DND-41 (cell line): ENCODE measurements at regions not wholly inside any gene's neighbourhood (a gene's known extent, or its start where the extent isn't known, plus 50 kb on each side); places are given as distances from the start of the nearest gene placed in this dataset.
A peak's percentile ranks its signal among the peaks of the same experiment; 100 is the strongest.

ENCODE experiments used
- ATAC-seq: fragments of 200-7000 bp; cut with Tn5 transposase; 3 replicates; pipeline ENCODE4 v1.9.1; 2021; ENCODE audit warnings: low read depth; ENCODE audit not compliant: insufficient read depth
- DNase-seq: peaks from one replicate; pipeline ENCODE4 v3.0.0-alpha.2; 2020
- H2AFZ ChIP-seq: 2 replicates; pipeline ENCODE4 v1.6.0; 2012; ENCODE audit warnings: low read depth, low read length
- H3K27ac ChIP-seq: 2 replicates; pipeline ENCODE4 v1.5.1; 2012; ENCODE audit warnings: low read length, inconsistent platforms
- H3K27me3 ChIP-seq: fragments of 200-600 bp; sonication (generic); 2 replicates; pipeline ENCODE4 v1.6.0; 2012; ENCODE audit warnings: low read length, mild to moderate bottlenecking, inconsistent platforms; ENCODE audit not compliant: insufficient read depth, poor library complexity
- H3K36me3 ChIP-seq: 2 replicates; pipeline ENCODE4 v1.5.1; 2012; ENCODE audit warnings: low read length, inconsistent platforms; ENCODE audit not compliant: insufficient read depth
- H3K4me1 ChIP-seq: 2 replicates; pipeline ENCODE4 v1.5.1; 2012; ENCODE audit warnings: mild to moderate bottlenecking, low read length; ENCODE audit not compliant: insufficient read depth
- H3K4me2 ChIP-seq: 2 replicates; pipeline ENCODE4 v1.6.0; 2012; ENCODE audit warnings: mild to moderate bottlenecking, moderate library complexity, low read length, inconsistent platforms; ENCODE audit not compliant: insufficient read depth
- H3K4me3 ChIP-seq, 2 experiments: fragments of 200-600 bp in 1 of 2; shearing (Covaris generic) in 1 of 2; 2 replicates each; pipeline ENCODE4 v1.5.1; 2012 to 2016; ENCODE audit warnings: inconsistent platforms in 2 of 2, low read length in 2 of 2, mild to moderate bottlenecking in 2 of 2, low read depth in 1 of 2, moderate library complexity in 1 of 2
- H3K79me2 ChIP-seq: 2 replicates; pipeline ENCODE4 v1.6.0; 2012; ENCODE audit warnings: low read length, inconsistent platforms; ENCODE audit not compliant: insufficient read depth
- H3K9ac ChIP-seq: 2 replicates; pipeline ENCODE4 v1.6.0; 2012; ENCODE audit warnings: low read depth, mild to moderate bottlenecking, inconsistent platforms, low read length, moderate library complexity
- H3K9me3 ChIP-seq: 2 replicates; pipeline ENCODE4 v1.5.1; 2012; ENCODE audit warnings: low read length, moderate library complexity, mild to moderate bottlenecking, inconsistent platforms; ENCODE audit not compliant: insufficient read depth, severe bottlenecking
- H4K20me1 ChIP-seq: 2 replicates; pipeline ENCODE4 v1.6.0; 2012; ENCODE audit warnings: low read length; ENCODE audit not compliant: insufficient read depth
- EZH2 ChIP-seq: IDR thresholded peaks from 3 replicates; pipeline ENCODE4 v1.6.1; 2012; ENCODE audit warnings: borderline replicate concordance, low read depth, mild to moderate bottlenecking, moderate library complexity, low read length, inconsistent platforms; ENCODE audit not compliant: severe bottlenecking
- TF ChIP-seq, protein P1 (sequence below): IDR thresholded peaks from 2 replicates; pipeline ENCODE4 v1.5.1; 2012; ENCODE audit warnings: borderline replicate concordance, low read length, moderate library complexity, mild to moderate bottlenecking; ENCODE audit not compliant: poor library complexity, severe bottlenecking; ENCODE audit errors: extremely low read depth

DNA sequence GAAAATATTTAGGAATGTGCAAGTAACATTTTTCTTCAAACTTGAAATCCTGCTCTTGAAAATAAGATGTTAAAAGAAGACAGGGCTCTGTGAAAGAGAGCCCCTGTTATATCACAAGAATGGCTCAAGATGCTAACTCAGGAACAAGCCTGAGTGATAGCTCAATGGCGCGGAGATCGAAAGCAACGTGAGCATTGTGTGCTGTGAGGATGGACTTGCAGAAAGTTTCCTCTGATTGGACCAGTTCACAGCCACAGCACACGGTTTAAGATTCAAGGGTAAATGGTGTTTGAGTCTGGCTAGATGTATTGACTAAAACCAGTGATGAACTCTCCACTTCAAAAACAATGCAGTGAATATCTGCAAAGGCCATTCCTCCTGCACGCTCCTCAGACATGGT is 2387.0 kb downstream of the MAT2B start:
- H3K36me3 ChIP-seq: no peaks in the 10 kb centered on the region
- peak overlapping the region; percentile 34; the same call in 1 of the 2 replicates for H2AFZ ChIP-seq
- ATAC-seq: no peak
- no peak for DNase-seq
- no peak overlapping the region for H3K4me3 ChIP-seq
- no peaks in the 10 kb centered on the region for H3K79me2 ChIP-seq
- no peaks in the 10 kb centered on the region for H3K27me3 ChIP-seq
- no peak overlapping the region for H3K4me2 ChIP-seq
- H3K27ac ChIP-seq: no peak overlapping the region
- H3K9me3 ChIP-seq: no peaks in the 10 kb centered on the region
- TF ChIP-seq, protein P1, sequence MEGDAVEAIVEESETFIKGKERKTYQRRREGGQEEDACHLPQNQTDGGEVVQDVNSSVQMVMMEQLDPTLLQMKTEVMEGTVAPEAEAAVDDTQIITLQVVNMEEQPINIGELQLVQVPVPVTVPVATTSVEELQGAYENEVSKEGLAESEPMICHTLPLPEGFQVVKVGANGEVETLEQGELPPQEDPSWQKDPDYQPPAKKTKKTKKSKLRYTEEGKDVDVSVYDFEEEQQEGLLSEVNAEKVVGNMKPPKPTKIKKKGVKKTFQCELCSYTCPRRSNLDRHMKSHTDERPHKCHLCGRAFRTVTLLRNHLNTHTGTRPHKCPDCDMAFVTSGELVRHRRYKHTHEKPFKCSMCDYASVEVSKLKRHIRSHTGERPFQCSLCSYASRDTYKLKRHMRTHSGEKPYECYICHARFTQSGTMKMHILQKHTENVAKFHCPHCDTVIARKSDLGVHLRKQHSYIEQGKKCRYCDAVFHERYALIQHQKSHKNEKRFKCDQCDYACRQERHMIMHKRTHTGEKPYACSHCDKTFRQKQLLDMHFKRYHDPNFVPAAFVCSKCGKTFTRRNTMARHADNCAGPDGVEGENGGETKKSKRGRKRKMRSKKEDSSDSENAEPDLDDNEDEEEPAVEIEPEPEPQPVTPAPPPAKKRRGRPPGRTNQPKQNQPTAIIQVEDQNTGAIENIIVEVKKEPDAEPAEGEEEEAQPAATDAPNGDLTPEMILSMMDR: no peak
- no peak for TF ChIP-seq EZH2
- H4K20me1 ChIP-seq: no peaks in the 10 kb centered on the region
- no peak overlapping the region for H3K9ac ChIP-seq
- H3K4me1 ChIP-seq: peaks cover 12% of the 10 kb centered on the region

DNA sequence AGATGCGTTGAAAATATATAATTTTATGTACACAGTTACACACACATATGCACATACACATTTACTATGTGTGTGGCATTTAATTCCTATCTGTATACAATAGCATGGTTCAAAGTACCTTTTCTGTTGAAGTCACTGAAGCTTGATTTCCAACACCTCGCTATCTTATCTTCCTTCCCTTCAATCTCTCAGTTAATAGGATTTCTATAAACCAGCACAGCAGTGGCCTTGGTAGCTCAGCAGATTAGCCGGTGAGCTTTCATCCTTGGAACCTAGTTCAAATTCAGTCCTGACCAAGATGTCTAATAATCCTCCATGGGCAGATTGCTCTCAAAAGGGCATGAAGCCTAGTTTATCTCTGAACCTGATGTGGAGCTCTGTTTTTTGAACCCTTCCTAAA is 2389.5 kb downstream of the MAT2B start:
- TF ChIP-seq, protein P1: no peak
- TF ChIP-seq EZH2: no peak
- H4K20me1 ChIP-seq: no peaks in the 10 kb centered on the region
- H3K4me1 ChIP-seq: peaks cover 12% of the 10 kb centered on the region
- H3K9ac ChIP-seq: no peak overlapping the region
- H3K79me2 ChIP-seq: no peaks in the 10 kb centered on the region
- H3K4me3 ChIP-seq: no peak overlapping the region
- H3K27ac ChIP-seq: no peak overlapping the region
- H3K36me3 ChIP-seq: no peaks in the 10 kb centered on the region
- H3K27me3 ChIP-seq: no peaks in the 10 kb centered on the region
- no peak overlapping the region for H3K4me2 ChIP-seq
- ATAC-seq: no peak
- H3K9me3 ChIP-seq: no peaks in the 10 kb centered on the region
- H2AFZ ChIP-seq: no peak overlapping the region
- DNase-seq: no peak

DNA sequence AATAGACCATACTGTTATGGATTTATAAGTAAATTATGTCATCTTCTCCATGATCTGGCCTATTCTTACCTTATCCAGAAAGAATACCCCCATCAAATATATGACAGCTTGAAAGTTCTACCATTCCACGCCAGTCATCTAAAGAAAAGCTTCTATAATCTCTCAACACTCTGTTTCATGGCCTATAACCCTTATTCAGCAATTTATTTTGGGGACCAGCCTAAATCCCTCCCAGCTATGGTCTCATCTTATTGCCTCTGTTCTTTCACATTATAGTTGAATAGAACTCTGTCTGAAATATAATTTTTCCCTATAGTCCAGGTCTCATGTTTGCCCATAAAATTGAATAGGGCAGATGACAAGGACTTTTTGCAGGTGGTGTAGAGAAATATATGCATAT is 2387.6 kb upstream of the WWC1 start:
- DNase-seq (no peak), ATAC-seq (no peak)
- H3K9ac ChIP-seq: no peak overlapping the region
- no peaks in the 10 kb centered on the region for H3K27me3 ChIP-seq
- TF ChIP-seq, protein P1: no peak
- TF ChIP-seq EZH2: no peak
- no peaks in the 10 kb centered on the region for H3K4me1 ChIP-seq
- H3K4me3 ChIP-seq: no peak overlapping the region
- H3K4me2 ChIP-seq: no peak overlapping the region
- H3K79me2 ChIP-seq: no peaks in the 10 kb centered on the region
- H4K20me1 ChIP-seq: no peaks in the 10 kb centered on the region
- H3K9me3 ChIP-seq: peaks cover 7% of the 10 kb centered on the region
- no peak overlapping the region for H3K27ac ChIP-seq
- H3K36me3 ChIP-seq: no peaks in the 10 kb centered on the region
- H2AFZ ChIP-seq: no peak overlapping the region

DNA sequence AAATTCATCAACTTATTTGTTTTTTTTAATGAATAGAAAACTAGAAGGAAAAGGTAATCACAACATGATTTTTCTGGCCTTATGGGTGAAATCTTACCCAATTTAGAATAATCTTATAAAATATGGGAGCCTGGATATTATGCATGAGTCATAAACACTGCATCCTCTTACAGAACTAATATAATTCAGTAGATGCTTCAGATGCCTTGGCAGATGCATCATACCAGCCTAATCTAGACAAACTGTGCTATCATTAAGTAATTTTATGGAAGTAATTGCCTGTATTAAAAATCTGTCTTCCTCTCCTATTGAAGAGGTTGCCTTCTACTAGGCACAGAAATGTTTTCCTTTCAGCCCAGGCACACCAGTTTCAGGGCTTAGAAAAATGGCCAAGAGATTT is 2384.6 kb upstream of the WWC1 start:
- H3K36me3 ChIP-seq: no peaks in the 10 kb centered on the region
- no peak overlapping the region for H2AFZ ChIP-seq
- H3K79me2 ChIP-seq: no peaks in the 10 kb centered on the region
- no peak overlapping the region for H3K27ac ChIP-seq
- H4K20me1 ChIP-seq: no peaks in the 10 kb centered on the region
- no peaks in the 10 kb centered on the region for H3K4me1 ChIP-seq
- DNase-seq: no peak
- H3K9me3 ChIP-seq: peaks cover 22% of the 10 kb centered on the region
- no peak overlapping the region for H3K9ac ChIP-seq
- no peak overlapping the region for H3K4me3 ChIP-seq
- TF ChIP-seq EZH2: no peak
- TF ChIP-seq, protein P1: no peak
- no peak for ATAC-seq
- no peaks in the 10 kb centered on the region for H3K27me3 ChIP-seq
- no peak overlapping the region for H3K4me2 ChIP-seq
